ENCODE measurements at regions not wholly inside any gene's neighbourhood (a gene's known extent, or its start where the extent isn't known, plus 50 kb on each side); places are given as distances from the start of the nearest gene placed in this dataset.

DNA sequence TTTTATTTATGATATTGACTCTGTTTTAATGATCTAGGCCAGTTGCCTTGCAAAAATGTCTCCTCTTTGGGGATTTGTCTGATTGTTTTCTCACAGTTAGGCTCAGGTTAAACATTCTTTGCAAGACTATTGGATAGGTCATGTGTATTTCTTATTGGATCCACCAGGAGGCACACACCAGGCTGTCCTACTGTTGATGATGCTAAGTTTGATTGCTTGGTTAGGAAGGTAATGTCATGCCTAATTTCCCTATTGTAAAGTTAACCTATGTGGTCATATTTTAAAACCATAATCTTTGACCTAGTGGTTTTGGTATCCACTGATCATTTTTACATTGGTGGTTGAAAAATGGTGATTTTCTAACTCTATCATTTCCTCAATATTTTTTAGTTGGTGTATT lies 137.1 kb downstream of the BRMS1L start:
- TF ChIP-seq REST (IDR thresholded peaks at IDR 0.05; ENCODE audit: low read depth, low read length), result no peak
- TF ChIP-seq NRF1 (IDR thresholded peaks at IDR 0.05; ENCODE audit: low read depth, low read length), result no peak
- no peak for TF ChIP-seq MAX (IDR thresholded peaks at IDR 0.05; ENCODE audit: low read depth)
